GM18867 (cell line): ENCODE measurements at regions not wholly inside any gene's neighbourhood (a gene's known extent, or its start where the extent isn't known, plus 50 kb on each side); places are given as distances from the start of the nearest gene placed in this dataset.

ENCODE experiments used
- ATAC-seq: cut with Tn5 transposase; IDR thresholded peaks from one replicate; pipeline ENCODE4 v1.9.1; 2021; ENCODE audit warnings: mild to moderate bottlenecking, moderate library complexity; ENCODE audit not compliant: unreplicated experiment

DNA sequence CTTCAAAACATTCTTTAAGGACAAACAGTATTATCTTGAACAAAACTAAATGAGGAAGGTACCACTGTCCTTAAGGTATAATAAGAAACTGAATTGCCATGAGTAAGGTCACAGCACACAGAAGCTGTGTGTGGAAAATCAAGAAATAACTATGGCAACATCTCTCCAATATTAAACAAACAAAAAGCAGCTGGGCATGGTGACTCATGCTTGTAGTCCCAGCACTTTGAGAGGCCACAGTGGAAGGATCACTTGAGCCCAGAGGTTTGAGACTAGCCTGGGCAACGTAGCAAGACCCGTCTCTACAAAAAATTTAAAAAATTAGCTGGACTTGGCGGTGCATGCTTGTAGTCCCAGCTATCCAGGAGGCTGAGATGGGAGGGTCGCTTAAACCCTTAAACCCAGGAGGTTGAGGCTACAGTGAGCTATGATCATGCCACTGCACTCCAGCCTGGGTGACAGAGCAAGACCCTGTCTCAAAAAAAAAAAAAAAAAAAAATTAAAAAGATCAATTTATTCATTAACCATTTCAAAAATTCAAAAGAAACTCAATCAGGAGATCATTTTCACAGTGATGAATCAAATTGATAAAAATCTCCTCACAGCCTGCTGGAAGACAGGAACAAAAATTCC lies 195.4 kb downstream of the SKIDA1 start:
- ATAC-seq: no peak

DNA sequence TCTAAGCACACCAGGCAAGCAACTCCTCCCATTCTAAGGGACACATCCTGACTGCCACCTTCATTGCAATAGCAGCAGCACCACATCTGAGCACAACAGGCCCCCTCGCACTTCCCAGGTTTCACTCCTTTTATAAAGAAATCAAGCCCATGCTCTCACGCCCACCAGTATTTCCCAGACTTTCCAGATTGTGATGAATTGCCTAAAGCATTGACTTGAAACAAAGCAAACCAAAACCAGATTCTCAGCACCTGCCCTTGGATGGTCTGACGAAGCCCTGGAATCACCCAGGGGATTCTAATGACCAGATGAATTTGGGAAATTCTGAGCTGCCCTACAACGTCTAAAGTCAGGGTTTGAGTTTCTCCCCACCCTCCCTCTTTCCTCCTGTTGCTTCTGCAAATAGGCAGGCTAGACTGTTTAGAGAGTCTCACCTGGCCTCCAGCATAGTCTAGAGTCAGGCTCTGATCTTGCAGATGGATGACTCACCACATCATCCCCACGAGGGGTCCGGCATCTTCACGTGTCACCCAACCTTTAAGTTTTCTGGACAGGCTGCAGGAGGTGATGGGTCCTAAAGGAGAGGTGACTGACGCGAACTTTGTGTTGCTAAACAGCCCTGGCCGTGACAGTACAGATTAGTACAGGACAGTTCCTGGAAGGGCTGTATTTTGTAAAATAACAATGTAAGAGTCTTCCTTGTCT lies 198.0 kb downstream of the SKIDA1 start:
- ATAC-seq: no peak

DNA sequence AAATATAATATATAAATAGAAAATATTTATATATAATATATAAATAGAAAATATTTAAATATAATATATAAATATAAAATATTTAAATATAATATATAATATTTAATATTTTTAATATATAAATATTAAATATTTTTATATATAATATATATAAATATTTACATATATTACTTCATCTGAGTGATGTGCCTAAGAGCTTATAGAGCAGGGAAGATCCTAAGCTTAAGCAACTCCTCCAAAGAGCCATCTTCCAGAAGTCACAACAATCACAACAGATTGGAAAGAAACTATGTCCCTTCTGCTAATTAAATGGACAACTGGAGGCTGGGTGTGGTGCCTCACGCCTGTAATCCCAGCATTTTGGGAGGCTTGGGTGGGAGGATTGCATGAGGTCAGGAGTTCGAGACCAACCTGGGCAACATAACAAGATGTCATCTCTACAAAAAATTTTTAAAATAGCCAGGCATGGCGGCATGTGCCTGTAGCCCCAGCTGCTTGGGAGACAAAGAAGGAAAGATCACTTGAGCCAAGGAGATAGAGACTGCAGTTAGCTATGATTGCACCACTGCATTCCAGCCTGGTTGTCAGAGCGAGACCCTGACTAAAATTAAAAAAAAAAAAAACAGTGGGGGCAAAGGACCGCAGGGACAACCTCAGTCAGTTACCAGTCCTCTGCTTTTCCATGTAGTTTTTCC lies 198.7 kb downstream of the SKIDA1 start:
- no peak for ATAC-seq

DNA sequence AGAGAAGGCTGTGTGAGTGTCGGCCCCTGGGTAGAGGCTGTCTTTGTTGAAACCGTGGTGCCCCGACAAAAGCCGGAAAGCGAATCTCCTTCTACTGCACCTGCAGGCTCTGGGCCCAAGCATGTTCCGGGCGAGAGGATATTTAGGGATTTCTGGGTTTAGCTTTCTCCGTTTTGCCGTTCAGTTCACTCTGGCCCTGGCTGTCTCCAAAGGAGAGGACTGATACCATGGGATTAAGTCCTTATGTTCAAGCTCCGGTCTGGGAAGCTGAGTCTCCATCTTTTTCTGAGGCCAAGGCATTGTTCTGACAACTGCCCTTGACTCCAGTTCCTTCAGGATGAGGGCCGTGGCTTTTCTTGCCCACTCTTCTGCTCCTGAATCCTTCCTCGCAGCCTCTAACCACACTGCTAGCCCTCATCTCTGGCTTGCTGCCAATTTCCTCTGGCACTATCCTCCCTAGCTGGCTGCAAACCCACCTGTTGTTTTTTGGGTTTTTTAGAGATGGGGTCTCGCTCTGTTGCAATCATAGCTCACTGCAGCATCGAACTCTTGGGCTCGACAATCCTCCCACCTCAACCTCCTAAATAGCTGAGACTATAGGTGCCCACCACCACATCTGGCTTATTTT lies 206.8 kb downstream of the SKIDA1 start:
- ATAC-seq: no peak

DNA sequence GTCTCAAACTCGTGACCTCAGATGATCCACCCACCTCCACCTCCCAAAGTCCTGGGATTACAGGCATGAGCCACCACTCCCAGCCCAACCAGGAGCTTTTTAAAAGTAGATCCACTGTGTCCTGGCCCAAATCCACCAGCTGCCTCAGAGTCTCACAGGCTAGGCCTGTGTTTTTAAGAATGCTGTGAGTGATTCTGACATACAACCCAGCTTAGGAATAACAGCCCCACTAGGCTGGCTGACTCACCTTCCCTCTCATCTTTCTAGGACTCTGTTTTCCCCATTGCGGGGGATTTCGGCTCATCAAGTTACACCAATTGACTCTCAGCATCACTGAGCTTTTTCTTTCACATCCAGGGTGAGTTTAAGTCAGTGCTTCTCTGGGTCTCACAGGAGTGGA lies 207.6 kb downstream of the SKIDA1 start:
- no peak for ATAC-seq

DNA sequence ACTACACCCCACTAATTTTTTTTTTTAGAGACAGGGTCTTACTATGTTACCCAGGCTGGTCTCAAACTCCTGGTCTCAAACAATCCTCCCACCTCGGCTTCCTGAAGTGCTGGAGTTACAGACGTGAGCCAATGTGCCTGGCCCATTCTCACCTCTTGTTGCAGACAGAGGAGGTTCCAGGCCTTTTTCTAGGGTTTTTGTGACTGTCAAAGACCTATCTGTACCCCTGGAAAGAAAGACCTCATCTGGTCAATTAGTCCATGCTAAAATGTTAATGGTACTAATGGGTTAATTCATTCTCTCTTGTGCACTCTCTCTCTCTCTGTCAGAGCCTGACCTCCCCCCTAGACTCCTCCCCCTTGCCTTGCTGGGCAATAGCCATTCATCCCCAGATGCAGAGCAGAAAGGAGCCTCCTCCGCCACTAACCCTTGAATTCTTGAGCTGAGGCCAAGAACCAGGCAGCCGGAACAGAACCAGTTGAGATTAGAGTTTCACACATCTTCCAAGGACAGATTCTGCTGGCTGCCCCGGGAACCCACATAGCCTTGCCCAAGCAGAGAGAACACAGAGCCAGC lies 209.7 kb downstream of the SKIDA1 start:
- ATAC-seq: no peak

DNA sequence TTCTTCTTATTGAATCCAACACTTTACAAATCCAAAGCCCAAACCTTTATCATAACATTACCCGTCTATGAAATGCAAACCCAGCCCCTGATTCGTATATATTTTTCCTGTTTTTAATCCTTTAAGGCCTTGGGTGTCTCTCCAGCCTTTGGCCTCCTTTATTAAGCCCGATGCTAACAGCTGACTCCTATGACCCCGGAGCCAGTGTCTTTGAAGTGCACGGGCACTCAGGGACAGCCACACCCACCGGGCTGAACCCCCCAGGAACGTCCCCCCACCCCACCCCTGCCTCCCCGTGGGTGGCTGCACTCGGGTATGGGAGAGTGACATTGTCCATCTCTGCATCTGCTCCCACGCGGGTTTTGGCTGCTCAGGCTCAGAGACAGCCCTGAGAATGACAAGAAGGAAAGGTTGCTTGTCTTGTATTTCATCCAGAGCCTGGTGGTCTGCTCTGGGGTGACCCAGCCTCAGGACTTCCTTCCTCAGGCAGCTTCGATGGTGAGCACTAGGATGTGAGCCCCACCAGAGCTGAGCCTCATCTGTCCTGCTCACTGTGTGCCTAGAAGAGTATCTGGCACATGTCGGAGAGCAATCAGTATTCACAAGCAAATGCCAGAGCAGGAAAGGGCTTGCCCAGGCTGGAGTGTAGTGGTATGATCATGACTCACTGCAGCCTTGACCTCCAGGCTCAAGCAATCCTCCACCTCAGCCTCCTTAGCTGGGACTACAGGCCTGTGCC lies 210.4 kb downstream of the SKIDA1 start:
- ATAC-seq: no peak

DNA sequence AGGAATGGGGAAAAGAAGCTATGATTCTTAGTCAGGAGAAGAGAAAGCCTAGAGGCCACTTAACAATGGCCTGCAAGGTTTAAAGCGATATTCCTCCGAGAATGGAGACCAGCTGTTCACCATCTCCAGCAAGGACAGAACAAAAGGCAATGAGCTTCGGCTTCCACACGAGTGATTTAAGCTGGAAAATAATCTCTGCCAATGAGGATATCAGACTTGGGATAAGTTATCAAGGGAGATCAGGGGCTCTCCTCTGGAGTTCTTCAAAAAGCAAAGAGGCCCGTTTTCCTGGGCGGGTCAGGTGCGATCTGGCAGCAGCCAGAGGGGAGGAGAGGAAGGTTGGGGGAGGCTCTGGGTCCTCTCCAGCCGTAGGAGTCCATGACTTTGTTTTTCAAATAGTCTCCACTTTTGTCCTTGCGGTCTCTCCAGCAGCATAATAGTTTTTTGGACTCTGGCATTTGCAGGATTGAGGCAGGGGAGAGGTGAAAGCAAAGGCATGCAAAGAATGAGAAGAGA lies 211.3 kb downstream of the SKIDA1 start:
- ATAC-seq: no peak

DNA sequence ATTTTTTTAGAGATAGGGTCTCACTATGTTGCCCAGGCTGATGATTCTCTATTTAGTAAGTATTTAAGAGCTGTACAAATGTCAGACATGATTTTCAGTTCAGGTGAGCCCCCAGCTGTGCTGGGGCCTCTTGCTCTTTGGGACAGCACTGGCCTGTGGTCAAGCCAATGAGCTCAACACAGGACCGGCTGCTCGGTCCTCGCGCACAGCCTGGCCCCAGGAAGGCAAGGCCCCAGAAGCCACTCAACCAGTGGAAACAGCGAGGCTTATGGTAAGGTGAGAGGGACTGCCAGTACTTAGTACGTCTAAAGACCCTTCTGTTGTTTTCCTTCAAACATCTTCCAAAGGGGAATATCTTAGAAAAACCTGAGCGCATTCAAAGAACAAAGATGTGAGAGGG lies 211.8 kb downstream of the SKIDA1 start:
- no peak for ATAC-seq

DNA sequence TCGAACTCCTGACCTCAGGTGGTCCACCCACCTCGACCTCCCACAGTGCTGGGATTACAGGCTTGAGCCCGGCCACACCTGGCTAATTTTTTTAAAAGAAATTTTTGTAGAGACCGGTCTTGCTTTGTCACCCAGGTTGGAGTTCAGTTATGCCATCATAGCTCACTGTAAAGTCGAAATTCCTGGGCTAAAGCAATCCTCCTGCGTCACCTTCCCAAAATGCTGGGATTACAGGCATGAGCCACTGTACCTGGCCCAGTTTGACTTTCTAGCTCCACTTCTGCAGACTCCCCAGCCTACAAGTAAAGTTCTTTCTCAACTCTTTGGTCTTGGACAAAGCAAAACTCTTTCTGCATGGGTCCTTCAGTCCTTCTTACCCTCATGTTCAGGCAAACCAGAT lies 214.1 kb downstream of the SKIDA1 start:
- no peak for ATAC-seq

DNA sequence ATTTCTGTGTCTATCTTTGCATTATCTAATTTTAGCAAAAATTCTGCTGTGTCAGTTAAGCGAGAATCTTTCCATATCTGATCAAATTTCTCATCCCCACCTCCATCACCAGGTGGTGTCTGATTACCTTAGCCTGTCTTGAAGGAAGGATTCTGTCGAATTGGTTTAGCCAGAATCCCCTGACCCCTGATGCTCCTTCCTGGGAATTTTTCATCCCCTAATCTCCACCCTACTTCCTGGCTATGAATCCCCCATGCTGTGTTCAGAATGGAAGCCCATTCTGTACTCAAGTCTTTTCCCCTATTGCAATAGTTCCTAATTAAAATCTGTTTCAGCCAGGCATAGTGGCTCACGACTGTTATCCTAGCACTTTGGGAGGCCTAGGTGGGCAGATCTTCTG lies 216.1 kb downstream of the SKIDA1 start:
- ATAC-seq: no peak

DNA sequence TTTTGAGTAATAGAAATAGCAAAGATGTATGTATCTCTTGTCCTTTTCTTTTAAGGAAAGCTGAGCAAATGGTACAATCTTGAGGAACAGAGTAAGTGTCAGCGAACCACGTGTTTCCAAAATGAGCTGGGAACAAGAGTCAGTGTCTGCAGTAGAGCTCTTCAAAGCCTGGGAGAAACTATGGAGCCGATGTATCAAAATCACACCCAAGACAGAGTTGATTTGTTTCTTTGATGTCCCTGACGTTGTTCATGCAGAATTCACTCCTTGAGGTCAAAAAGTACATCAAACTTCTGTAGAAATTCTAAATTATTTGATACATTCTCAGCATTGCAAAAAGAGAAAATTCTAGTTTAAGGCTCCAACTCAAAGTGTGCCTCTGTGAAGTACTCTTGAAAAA lies 216.5 kb downstream of the SKIDA1 start:
- no peak for ATAC-seq

DNA sequence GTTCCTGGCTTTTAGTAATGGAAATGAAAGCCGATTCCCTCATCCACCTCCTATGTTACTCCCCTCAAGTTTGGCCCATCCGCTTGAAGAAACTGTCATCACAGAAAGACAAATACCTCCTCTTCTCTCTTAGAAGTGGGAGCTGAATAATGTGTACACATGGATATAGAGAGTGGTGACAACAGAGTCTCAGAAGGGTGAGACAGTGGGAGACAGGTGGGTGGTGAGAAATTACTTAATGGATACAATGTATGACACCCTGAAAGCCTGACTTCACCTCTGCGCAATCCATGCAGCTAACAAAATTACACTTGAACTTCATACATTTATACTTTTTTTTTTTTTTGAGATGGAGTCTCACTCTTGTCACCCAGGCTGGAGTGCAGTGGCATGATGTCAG lies 217.5 kb downstream of the SKIDA1 start:
- ATAC-seq: no peak

DNA sequence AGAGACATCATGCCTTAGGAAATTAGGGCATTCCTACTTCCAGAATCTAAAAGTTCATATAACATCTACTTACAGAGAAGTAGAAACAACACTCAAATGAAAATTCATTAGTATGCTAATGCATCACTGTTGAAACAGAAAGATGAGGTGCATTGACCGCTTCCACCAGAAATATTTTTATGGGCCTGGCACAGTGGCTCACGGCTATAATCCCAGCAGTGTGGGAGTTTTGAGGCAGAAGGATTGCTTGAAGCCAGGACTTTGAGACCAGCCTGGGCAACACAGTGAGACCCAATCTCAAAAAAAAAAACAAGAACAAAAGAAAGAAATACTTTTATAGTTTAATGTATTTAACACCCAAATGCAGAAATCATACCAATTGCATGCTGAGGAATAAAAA lies 220.9 kb downstream of the SKIDA1 start:
- ATAC-seq: no peak

DNA sequence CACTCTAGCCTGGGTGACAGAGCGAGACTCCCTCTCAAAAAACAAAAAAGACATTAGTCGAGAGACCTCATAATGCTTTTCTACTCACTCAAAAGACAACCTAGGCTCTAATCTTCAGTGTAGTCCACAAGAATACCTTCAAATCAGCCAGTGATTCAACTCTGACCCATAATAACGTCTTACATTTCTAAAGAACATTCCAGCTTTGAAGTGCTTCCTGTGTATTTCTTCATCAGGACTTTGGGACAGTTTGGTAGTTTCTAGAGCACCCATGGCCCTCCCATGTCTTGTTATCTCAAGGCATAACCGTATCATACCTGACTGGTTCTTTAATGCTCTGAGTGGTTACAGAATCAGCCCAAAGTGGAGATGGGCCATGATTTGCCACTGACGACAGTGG lies 221.3 kb downstream of the SKIDA1 start:
- ATAC-seq: no peak

DNA sequence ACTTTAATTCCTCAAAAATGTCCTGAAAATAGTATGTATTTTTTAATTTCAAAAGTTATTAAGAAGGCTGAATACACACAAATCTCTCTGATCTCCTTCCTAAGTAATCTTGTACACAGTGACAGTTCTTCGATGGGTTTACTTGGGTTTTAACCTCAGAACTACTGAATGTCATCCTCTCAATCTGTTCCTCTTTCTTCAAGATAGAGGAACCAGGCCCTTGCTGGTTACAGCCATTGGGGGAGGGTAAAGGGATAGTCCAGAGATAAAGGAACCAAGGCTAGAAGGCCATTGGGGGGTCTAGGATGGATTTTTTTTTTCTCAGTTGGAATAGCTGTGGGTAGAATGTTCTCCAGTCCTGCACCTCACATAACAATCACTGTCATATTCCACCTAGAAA lies 224.9 kb downstream of the SKIDA1 start:
- peak; percentile 43 for ATAC-seq

DNA sequence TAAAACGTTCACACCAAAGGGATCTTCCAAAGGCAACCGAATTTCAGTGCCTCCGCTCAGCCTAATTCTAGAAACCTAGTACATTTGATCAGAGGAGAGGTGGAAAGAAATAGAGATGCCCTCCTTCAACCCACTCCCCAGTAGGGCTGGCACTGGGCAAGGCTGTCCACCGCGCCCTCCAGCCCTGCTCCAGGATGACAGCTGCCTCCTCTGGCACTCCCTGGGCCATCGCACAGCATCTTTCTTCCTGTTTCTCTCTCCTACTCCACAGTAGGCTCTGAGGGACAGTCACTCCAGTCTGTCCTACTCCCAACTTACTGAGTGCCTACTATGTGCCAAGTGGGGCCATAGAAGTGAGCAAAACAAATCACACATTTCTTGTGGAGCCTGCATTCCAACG lies 226.2 kb downstream of the SKIDA1 start:
- no peak for ATAC-seq

DNA sequence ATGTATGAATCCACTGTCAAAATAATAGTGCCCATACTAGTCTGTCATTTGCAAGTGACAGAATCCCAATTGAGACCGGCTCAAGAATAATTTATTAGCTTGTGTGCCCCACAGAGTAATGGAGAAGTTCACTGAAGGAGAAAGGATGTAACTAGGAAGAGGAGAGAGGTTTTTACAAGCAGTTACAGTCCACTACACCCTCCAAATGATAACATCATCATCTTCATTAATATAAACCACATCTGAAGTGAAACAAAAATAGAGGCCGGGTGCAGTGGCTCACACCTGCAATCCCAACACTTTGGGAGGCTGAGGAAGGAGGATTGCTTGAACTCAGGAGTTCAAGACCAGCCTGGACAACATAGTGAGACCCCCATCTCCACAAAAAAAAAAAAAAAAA lies 226.8 kb downstream of the SKIDA1 start:
- ATAC-seq: no peak

DNA sequence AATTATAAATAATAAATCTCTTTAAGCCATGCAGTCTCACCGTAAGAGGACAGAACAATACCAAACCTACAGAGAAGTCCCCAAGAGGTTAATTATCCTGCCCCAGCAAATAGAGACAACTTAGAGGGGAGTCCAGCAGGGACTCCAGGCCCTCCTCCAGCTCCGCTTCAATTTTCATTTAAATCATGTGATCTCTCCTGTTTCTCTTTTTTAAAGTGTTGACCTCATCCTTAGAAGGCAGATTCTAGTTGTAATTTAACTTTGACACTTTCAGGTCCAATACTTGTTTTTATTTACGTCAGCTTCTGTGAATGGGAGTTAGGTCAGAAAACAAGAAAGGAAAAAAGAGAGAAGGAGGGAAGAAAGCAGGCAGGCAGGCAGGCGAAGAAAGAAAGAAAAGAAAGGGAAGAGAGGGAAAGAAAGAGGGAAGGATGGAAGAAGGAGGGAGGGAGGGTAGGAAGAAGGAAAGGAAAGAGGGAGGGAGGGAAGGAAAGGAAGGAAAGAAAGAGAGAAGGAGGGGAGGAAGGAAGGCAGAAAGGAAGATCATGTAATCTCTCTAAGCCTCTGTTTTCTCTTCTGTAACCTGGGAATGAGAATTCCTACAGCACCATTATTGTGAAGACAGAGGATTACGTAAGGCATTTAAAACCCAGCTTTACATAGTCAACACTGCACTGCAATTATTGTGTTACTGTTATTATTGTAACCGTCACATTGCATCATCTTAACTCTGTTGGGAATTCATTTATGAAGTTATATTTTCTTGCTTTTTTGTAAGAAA lies 227.7 kb downstream of the SKIDA1 start:
- no peak for ATAC-seq
